ENCODE measurements at regions not wholly inside any gene's neighbourhood (a gene's known extent, or its start where the extent isn't known, plus 50 kb on each side); places are given as distances from the start of the nearest gene placed in this dataset.
A peak's percentile ranks its signal among the peaks of the same experiment; 100 is the strongest.

- no peak overlapping the region for H3K27ac ChIP-seq (ENCODE audit: low read depth in 2 of 2, low read length in 1 of 2)
- no peaks in the 10 kb centered on the region for H3K36me3 ChIP-seq (ENCODE audit: control insufficient read depth in 2 of 2, insufficient read depth in 2 of 2, low read length in 1 of 2)
- no peaks in the 10 kb centered on the region for H3K4me1 ChIP-seq (ENCODE audit: control insufficient read depth in 2 of 2, insufficient read depth in 2 of 2, low read length in 1 of 2)
- no peak overlapping the region for H3K4me3 ChIP-seq (ENCODE audit: low read depth in 1 of 2, low read length in 2 of 2)
- no peaks in the 10 kb centered on the region for H3K27me3 ChIP-seq (ENCODE audit: control insufficient read depth in 1 of 2, insufficient read depth in 2 of 2, low read length in 2 of 2)
- WGBS, 2 donors, result 48 to 58% methylated on average over 1 of the region's 1 CpG
- H3K9me3 ChIP-seq (ENCODE audit: control insufficient read depth in 2 of 2, insufficient read depth in 1 of 2, low read depth in 1 of 2, low read length in 1 of 2), result no peaks in the 10 kb centered on the region
Measured at GRCh38 chr11:95565724-95566141, 223.8 kb downstream of the FAM76B start.

DNA sequence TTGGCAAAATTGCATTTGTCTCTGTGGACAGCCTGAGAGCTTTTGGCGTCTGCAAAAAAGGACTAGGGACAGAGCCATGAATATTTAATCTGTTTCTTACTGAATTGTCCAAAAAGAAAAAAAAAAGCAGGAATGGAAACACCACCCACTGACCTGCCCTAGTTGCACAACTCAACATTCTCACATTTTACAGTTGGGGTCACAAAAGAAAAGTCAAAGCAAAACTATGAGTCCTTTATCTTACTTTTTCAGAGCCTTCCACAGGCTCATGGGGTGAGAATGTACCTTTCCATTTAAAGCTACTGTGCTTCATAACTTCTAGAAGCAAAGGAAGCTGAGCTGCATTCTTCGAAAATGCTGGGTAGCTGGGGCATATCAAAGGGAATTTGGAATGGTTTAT, 225.7 kb downstream of the FAM76B start:
- Histone ChIP-seq H3K27me3 (ENCODE audit: control insufficient read depth in 1 of 2, insufficient read depth in 2 of 2, low read length in 2 of 2) (no peaks in the 10 kb centered on the region), H3K4me1 (ENCODE audit: control insufficient read depth in 2 of 2, insufficient read depth in 2 of 2, low read length in 1 of 2) (peaks cover 0 to 3% of the 10 kb centered on the region in 2 donors), H3K27ac (ENCODE audit: low read depth in 2 of 2, low read length in 1 of 2) (no peak overlapping the region), H3K4me3 (ENCODE audit: low read depth in 1 of 2, low read length in 2 of 2) (no peak overlapping the region), H3K9me3 (ENCODE audit: control insufficient read depth in 2 of 2, insufficient read depth in 1 of 2, low read depth in 1 of 2, low read length in 1 of 2) (no peaks in the 10 kb centered on the region), H3K36me3 (ENCODE audit: control insufficient read depth in 2 of 2, insufficient read depth in 2 of 2, low read length in 1 of 2) (no peaks in the 10 kb centered on the region)
- 33 to 36% methylated on average over 2 of the region's 2 CpGs for WGBS, 2 donors

GRCh38 chr11:95563173-95563572, 226.4 kb downstream of the FAM76B start:
- no peak overlapping the region for H3K27ac ChIP-seq (ENCODE audit: low read depth in 2 of 2, low read length in 1 of 2)
- no peak overlapping the region for H3K4me3 ChIP-seq (ENCODE audit: low read depth in 1 of 2, low read length in 2 of 2)
- 67 to 82% methylated on average over 2 of the region's 2 CpGs for WGBS, 2 donors
- no peaks in the 10 kb centered on the region for H3K9me3 ChIP-seq (ENCODE audit: control insufficient read depth in 2 of 2, insufficient read depth in 1 of 2, low read depth in 1 of 2, low read length in 1 of 2)
- no peaks in the 10 kb centered on the region for H3K36me3 ChIP-seq (ENCODE audit: control insufficient read depth in 2 of 2, insufficient read depth in 2 of 2, low read length in 1 of 2)
- peaks cover 0 to 3% of the 10 kb centered on the region in 2 donors for H3K4me1 ChIP-seq (ENCODE audit: control insufficient read depth in 2 of 2, insufficient read depth in 2 of 2, low read length in 1 of 2)
- H3K27me3 ChIP-seq (ENCODE audit: control insufficient read depth in 1 of 2, insufficient read depth in 2 of 2, low read length in 2 of 2), result no peaks in the 10 kb centered on the region

GRCh38 chr11:95562196-95562921, 227.2 kb downstream of the FAM76B start:
- Histone ChIP-seq H3K4me1 (ENCODE audit: control insufficient read depth in 2 of 2, insufficient read depth in 2 of 2, low read length in 1 of 2) (peaks cover 0 to 3% of the 10 kb centered on the region in 2 donors), H3K36me3 (ENCODE audit: control insufficient read depth in 2 of 2, insufficient read depth in 2 of 2, low read length in 1 of 2) (no peaks in the 10 kb centered on the region), H3K27me3 (ENCODE audit: control insufficient read depth in 1 of 2, insufficient read depth in 2 of 2, low read length in 2 of 2) (no peaks in the 10 kb centered on the region), H3K9me3 (ENCODE audit: control insufficient read depth in 2 of 2, insufficient read depth in 1 of 2, low read depth in 1 of 2, low read length in 1 of 2) (no peaks in the 10 kb centered on the region), H3K27ac (ENCODE audit: low read depth in 2 of 2, low read length in 1 of 2) (no peak overlapping the region), H3K4me3 (ENCODE audit: low read depth in 1 of 2, low read length in 2 of 2) (no peak overlapping the region)
- WGBS, 2 donors, result 93 to 94% methylated on average over 6 of the region's 6 CpGs

DNA sequence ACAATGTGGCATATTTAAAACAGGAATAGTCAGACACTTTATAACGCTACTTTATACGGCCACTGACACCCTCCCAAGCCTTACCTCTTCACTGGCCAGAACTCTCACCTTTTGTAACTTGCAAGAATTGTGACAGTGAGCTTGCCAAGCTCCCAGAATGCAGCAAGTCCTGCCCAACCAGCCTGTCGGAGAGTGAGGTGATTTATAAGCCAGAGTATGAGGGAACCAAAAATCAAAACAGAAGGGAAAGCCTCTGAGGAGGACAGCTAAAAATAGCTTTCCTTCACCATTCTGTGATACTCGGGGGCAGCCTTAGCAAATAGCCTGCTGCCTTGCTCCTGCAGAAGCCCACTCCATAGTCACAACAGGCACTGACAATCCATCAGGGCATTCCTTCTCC, 229.7 kb downstream of the FAM76B start:
- no peak overlapping the region for H3K4me3 ChIP-seq (ENCODE audit: low read depth in 1 of 2, low read length in 2 of 2)
- no peaks in the 10 kb centered on the region for H3K36me3 ChIP-seq (ENCODE audit: control insufficient read depth in 2 of 2, insufficient read depth in 2 of 2, low read length in 1 of 2)
- no peaks in the 10 kb centered on the region for H3K27me3 ChIP-seq (ENCODE audit: control insufficient read depth in 1 of 2, insufficient read depth in 2 of 2, low read length in 2 of 2)
- peak overlapping the region in 1 of 2 donors; percentile 48 for H3K27ac ChIP-seq (ENCODE audit: low read depth in 2 of 2, low read length in 1 of 2)
- WGBS, 2 donors, result 40 to 51% methylated on average over 4 of the region's 4 CpGs
- no peaks in the 10 kb centered on the region for H3K9me3 ChIP-seq (ENCODE audit: control insufficient read depth in 2 of 2, insufficient read depth in 1 of 2, low read depth in 1 of 2, low read length in 1 of 2)
- peaks cover 0 to 3% of the 10 kb centered on the region in 2 donors for H3K4me1 ChIP-seq (ENCODE audit: control insufficient read depth in 2 of 2, insufficient read depth in 2 of 2, low read length in 1 of 2)

DNA sequence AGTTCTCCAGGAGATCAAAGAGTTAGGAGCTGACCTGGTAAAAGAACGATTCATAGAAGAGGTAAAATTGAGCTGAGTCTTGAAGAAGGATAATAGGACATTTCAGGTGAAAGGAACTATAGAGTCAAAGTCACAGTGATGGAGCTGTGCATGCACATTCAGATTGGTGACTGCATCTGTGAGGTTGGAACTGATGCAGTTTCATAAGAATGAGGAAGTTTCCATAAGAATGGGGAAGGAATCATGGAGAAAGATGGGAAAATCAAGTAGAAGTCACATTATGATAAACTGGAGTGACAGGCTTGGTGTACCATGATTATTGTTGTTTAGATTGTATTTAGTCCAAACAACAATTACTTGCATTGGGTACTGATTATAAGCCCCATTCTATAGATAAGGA, 232.2 kb downstream of the FAM76B start:
- Histone ChIP-seq H3K36me3 (ENCODE audit: control insufficient read depth in 2 of 2, insufficient read depth in 2 of 2, low read length in 1 of 2) (no peaks in the 10 kb centered on the region), H3K4me1 (ENCODE audit: control insufficient read depth in 2 of 2, insufficient read depth in 2 of 2, low read length in 1 of 2) (peaks cover 0 to 3% of the 10 kb centered on the region in 2 donors), H3K9me3 (ENCODE audit: control insufficient read depth in 2 of 2, insufficient read depth in 1 of 2, low read depth in 1 of 2, low read length in 1 of 2) (no peaks in the 10 kb centered on the region), H3K27ac (ENCODE audit: low read depth in 2 of 2, low read length in 1 of 2) (no peak overlapping the region), H3K27me3 (ENCODE audit: control insufficient read depth in 1 of 2, insufficient read depth in 2 of 2, low read length in 2 of 2) (no peaks in the 10 kb centered on the region), H3K4me3 (ENCODE audit: low read depth in 1 of 2, low read length in 2 of 2) (no peak overlapping the region)
- WGBS, 2 donors, result 60 to 63% methylated on average over 1 of the region's 1 CpG

GRCh38 chr11:95556342-95557163, 233.0 kb downstream of the FAM76B start:
- no peak overlapping the region for H3K4me3 ChIP-seq (ENCODE audit: low read depth in 1 of 2, low read length in 2 of 2)
- WGBS, 2 donors, result 64 to 71% methylated on average over 5 of the region's 5 CpGs
- H3K27me3 ChIP-seq (ENCODE audit: control insufficient read depth in 1 of 2, insufficient read depth in 2 of 2, low read length in 2 of 2), result no peaks in the 10 kb centered on the region
- H3K36me3 ChIP-seq (ENCODE audit: control insufficient read depth in 2 of 2, insufficient read depth in 2 of 2, low read length in 1 of 2), result no peaks in the 10 kb centered on the region
- H3K4me1 ChIP-seq (ENCODE audit: control insufficient read depth in 2 of 2, insufficient read depth in 2 of 2, low read length in 1 of 2), result peaks cover 0 to 3% of the 10 kb centered on the region in 2 donors
- no peaks in the 10 kb centered on the region for H3K9me3 ChIP-seq (ENCODE audit: control insufficient read depth in 2 of 2, insufficient read depth in 1 of 2, low read depth in 1 of 2, low read length in 1 of 2)
- no peak overlapping the region for H3K27ac ChIP-seq (ENCODE audit: low read depth in 2 of 2, low read length in 1 of 2)

DNA sequence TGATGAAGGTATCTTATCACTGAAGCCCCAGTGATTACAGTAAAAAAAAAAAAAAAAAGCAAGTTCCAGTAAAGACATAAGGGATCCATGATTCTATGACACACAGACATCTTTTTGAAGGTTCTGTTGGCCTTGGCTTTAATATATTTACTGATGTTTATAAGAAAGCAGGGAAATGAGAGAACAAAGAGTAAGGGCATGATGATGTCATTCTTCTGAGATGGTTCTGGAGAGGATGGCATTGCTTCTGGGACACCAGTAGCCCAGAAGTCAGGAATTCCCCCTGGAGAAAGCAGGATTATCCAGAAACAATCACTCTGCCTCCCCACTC, 233.6 kb downstream of the FAM76B start:
- H3K4me3 ChIP-seq (ENCODE audit: low read depth in 1 of 2, low read length in 2 of 2), result no peak overlapping the region
- peaks cover 0 to 3% of the 10 kb centered on the region in 2 donors for H3K4me1 ChIP-seq (ENCODE audit: control insufficient read depth in 2 of 2, insufficient read depth in 2 of 2, low read length in 1 of 2)
- H3K9me3 ChIP-seq (ENCODE audit: control insufficient read depth in 2 of 2, insufficient read depth in 1 of 2, low read depth in 1 of 2, low read length in 1 of 2), result no peaks in the 10 kb centered on the region
- no peaks in the 10 kb centered on the region for H3K27me3 ChIP-seq (ENCODE audit: control insufficient read depth in 1 of 2, insufficient read depth in 2 of 2, low read length in 2 of 2)
- H3K36me3 ChIP-seq (ENCODE audit: control insufficient read depth in 2 of 2, insufficient read depth in 2 of 2, low read length in 1 of 2), result no peaks in the 10 kb centered on the region
- H3K27ac ChIP-seq (ENCODE audit: low read depth in 2 of 2, low read length in 1 of 2), result no peak overlapping the region

DNA sequence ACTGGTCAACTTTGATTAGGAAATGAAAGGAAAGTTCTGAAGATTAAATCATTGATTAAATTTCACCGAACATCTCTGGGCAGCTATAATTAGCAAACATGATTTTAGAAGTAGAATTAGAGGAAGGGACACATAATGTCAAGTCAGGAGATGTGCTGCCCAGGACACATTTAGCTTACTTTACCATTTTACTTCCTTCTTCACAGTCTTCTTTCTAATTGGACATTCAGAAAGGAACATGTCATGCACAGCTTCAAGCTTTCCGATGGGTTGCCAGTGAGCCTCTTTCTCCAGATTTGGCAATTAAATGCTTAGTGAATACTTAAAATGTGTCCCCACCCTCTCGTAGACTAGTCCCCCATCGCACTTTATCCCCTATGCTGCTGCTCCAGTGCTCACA, 234.7 kb downstream of the FAM76B start:
- H3K4me1 ChIP-seq (ENCODE audit: control insufficient read depth in 2 of 2, insufficient read depth in 2 of 2, low read length in 1 of 2), result no peaks in the 10 kb centered on the region
- no peaks in the 10 kb centered on the region for H3K9me3 ChIP-seq (ENCODE audit: control insufficient read depth in 2 of 2, insufficient read depth in 1 of 2, low read depth in 1 of 2, low read length in 1 of 2)
- H3K27ac ChIP-seq (ENCODE audit: low read depth in 2 of 2, low read length in 1 of 2), result no peak overlapping the region
- WGBS, 2 donors, result 71 to 84% methylated on average over 4 of the region's 4 CpGs
- H3K36me3 ChIP-seq (ENCODE audit: control insufficient read depth in 2 of 2, insufficient read depth in 2 of 2, low read length in 1 of 2), result no peaks in the 10 kb centered on the region
- no peaks in the 10 kb centered on the region for H3K27me3 ChIP-seq (ENCODE audit: control insufficient read depth in 1 of 2, insufficient read depth in 2 of 2, low read length in 2 of 2)
- H3K4me3 ChIP-seq (ENCODE audit: low read depth in 1 of 2, low read length in 2 of 2), result no peak overlapping the region

- no peaks in the 10 kb centered on the region for H3K9me3 ChIP-seq (ENCODE audit: control insufficient read depth in 2 of 2, insufficient read depth in 1 of 2, low read depth in 1 of 2, low read length in 1 of 2)
- no peak overlapping the region for H3K27ac ChIP-seq (ENCODE audit: low read depth in 2 of 2, low read length in 1 of 2)
- no peaks in the 10 kb centered on the region for H3K27me3 ChIP-seq (ENCODE audit: control insufficient read depth in 1 of 2, insufficient read depth in 2 of 2, low read length in 2 of 2)
- 64 to 73% methylated on average over 2 of the region's 2 CpGs for WGBS, 2 donors
- no peak overlapping the region for H3K4me3 ChIP-seq (ENCODE audit: low read depth in 1 of 2, low read length in 2 of 2)
- no peaks in the 10 kb centered on the region for H3K4me1 ChIP-seq (ENCODE audit: control insufficient read depth in 2 of 2, insufficient read depth in 2 of 2, low read length in 1 of 2)
- H3K36me3 ChIP-seq (ENCODE audit: control insufficient read depth in 2 of 2, insufficient read depth in 2 of 2, low read length in 1 of 2), result no peaks in the 10 kb centered on the region
Measured at GRCh38 chr11:95549301-95549700, 240.3 kb downstream of the FAM76B start.

All from esophagus (tissue), 2 donors.